GM12878 (cell line): ENCODE measurements at regions not wholly inside any gene's neighbourhood (a gene's known extent, or its start where the extent isn't known, plus 50 kb on each side); places are given as distances from the start of the nearest gene placed in this dataset.

ENCODE experiments used
- ATAC-seq: fragments of 200-7000 bp; cut with Tn5 transposase; 3 replicates; pipeline ENCODE4 v1.9.1; 2020; ENCODE audit warnings: mild to moderate bottlenecking, moderate library complexity
- BruUV-seq: library from RNA; stranded (reverse); fragments of 400-500 nt; replicated peaks from 2 replicates; lab custom pipeline; 2021; lab: Mats Ljungman, UMichigan
- CTCF ChIA-PET: fragments of 300-600 bp; sonication (Branson Sonifier 250); formaldehyde crosslinking; extraction: SDS; loops from one replicate; lab custom pipeline; 2021; ENCODE audit warnings: inconsistent platforms; lab: Yijun Ruan, JAX
- POLR2A ChIA-PET: fragments of 350-600 bp; formaldehyde crosslinking; extraction: SDS; loops from one replicate; lab custom pipeline; 2021; ENCODE audit warnings: inconsistent platforms; lab: Charles Lee
- RAD21 ChIA-PET: fragments of 300-600 bp; sonication (Branson Sonifier 250); formaldehyde crosslinking; loops from one replicate; lab custom pipeline; 2023; ENCODE audit warnings: antibody characterized with exemption; ENCODE audit not compliant: unreplicated experiment; lab: Charles Lee
- SMC1A ChIA-PET: fragments of 300-600 bp; sonication (Branson Sonifier 250); formaldehyde crosslinking; loops from one replicate; lab custom pipeline; 2023; ENCODE audit not compliant: unreplicated experiment, uncharacterized antibody; lab: Charles Lee
- DNase-seq: peaks from one replicate; pipeline ENCODE4 v3.0.0-alpha.2; 2011; ENCODE audit warnings: low read depth, low spot score
- FAIRE-seq: peaks from 3 replicates; lab custom pipeline; 2011; peaks lifted over from hg19 to GRCh38; lab: Jason Lieb, UNC
- H2AFZ ChIP-seq: 2 replicates; pipeline ENCODE4 v1.6.0; 2011; ENCODE audit warnings: low read depth, low read length, control low read depth; ENCODE audit not compliant: control insufficient read depth
- H3K27ac ChIP-seq: 2 replicates; pipeline ENCODE4 v1.5.1; 2011; ENCODE audit warnings: control low read depth; ENCODE audit not compliant: control insufficient read depth, insufficient read depth
- H3K27me3 ChIP-seq, 2 experiments: replicated peaks in 1 of 2; 2 replicates each; pipeline versions ENCODE4 v1.6.0 to v1.6.1; 2011; ENCODE audit warnings: low read length in 1 of 2; ENCODE audit not compliant: control insufficient read depth in 2 of 2, insufficient read depth in 2 of 2
- H3K36me3 ChIP-seq, 2 experiments: 2 replicates each; pipeline ENCODE4 v1.5.1; 2011; ENCODE audit warnings: low read length in 1 of 2; ENCODE audit not compliant: control insufficient read depth in 2 of 2, insufficient read depth in 2 of 2
- H3K4me1 ChIP-seq: 2 replicates; pipeline ENCODE4 v1.6.1; 2011; ENCODE audit warnings: mild to moderate bottlenecking, low read length, moderate library complexity, mixed read lengths; ENCODE audit not compliant: control insufficient read depth, insufficient read depth
- H3K4me2 ChIP-seq: 2 replicates; pipeline ENCODE4 v1.6.0; 2011; ENCODE audit warnings: control low read depth; ENCODE audit not compliant: control insufficient read depth, insufficient read depth
- H3K4me3 ChIP-seq: fragments of 200-600 bp; sonication (generic); 2 replicates; pipeline ENCODE4 v1.5.1; 2016
- H3K79me2 ChIP-seq: 2 replicates; pipeline ENCODE4 v1.6.0; 2011; ENCODE audit warnings: low read length; ENCODE audit not compliant: control insufficient read depth, insufficient read depth
- H3K9ac ChIP-seq: 2 replicates; pipeline ENCODE4 v1.8.0; 2011; ENCODE audit warnings: low read length, control low read depth, mixed read lengths; ENCODE audit not compliant: control insufficient read depth, insufficient read depth
- H3K9me3 ChIP-seq: replicated peaks from 3 replicates; pipeline ENCODE4 v1.5.1; 2011; ENCODE audit warnings: mild to moderate bottlenecking, low read length; ENCODE audit not compliant: control insufficient read depth, insufficient read depth
- H4K20me1 ChIP-seq: 2 replicates; pipeline ENCODE4 v1.6.0; 2011; ENCODE audit not compliant: control insufficient read depth, insufficient read depth
- BACH1 ChIP-seq: fragments of 450-650 bp; IDR thresholded peaks from 2 replicates; pipeline ENCODE4 v1.6.1; 2017; ENCODE audit warnings: mild to moderate bottlenecking, borderline replicate concordance
- EGR1 ChIP-seq, 2 experiments: IDR thresholded peaks; 1 replicate in 1 of 2; 2 replicates in 1 of 2; pipeline ENCODE4 v1.6.1; 2011 to 2012; ENCODE audit warnings: low read depth in 2 of 2, low read length in 2 of 2, borderline replicate concordance in 1 of 2, mild to moderate bottlenecking in 1 of 2, moderate library complexity in 1 of 2
- NBN ChIP-seq: fragments of 450-650 bp; IDR thresholded peaks from 2 replicates; pipeline ENCODE4 v1.6.1; 2016
- NFXL1 ChIP-seq: fragments of 450-650 bp; IDR thresholded peaks from 2 replicates; pipeline ENCODE4 v1.6.1; 2017; ENCODE audit warnings: antibody characterized with exemption, mild to moderate bottlenecking, borderline replicate concordance
- PKNOX1 ChIP-seq: fragments of 450-650 bp; IDR thresholded peaks from 2 replicates; pipeline ENCODE4 v1.6.1; 2016; ENCODE audit warnings: mild to moderate bottlenecking
- RCOR1 ChIP-seq: conservative IDR thresholded peaks from 2 replicates; pipeline ENCODE4 v1.6.1; 2012; ENCODE audit warnings: low read depth, low read length, improper control_type of control experiment
- RELA ChIP-seq: fragments of 450-650 bp; IDR thresholded peaks from 2 replicates; pipeline ENCODE4 v1.8.0; 2014; ENCODE audit warnings: borderline replicate concordance; ENCODE audit not compliant: partially characterized antibody
- SMAD5 ChIP-seq: IDR thresholded peaks from 2 replicates; pipeline ENCODE4 v1.6.1; 2016; ENCODE audit warnings: antibody characterized with exemption, low read depth
- SREBF2 ChIP-seq: IDR thresholded peaks from 2 replicates; pipeline ENCODE4 v1.6.1; 2012; ENCODE audit warnings: mild to moderate bottlenecking, low read length
- STAT1 ChIP-seq: fragments of 450-650 bp; conservative IDR thresholded peaks from 2 replicates; pipeline ENCODE4 v1.6.1; 2014; ENCODE audit warnings: antibody characterized with exemption, mild to moderate bottlenecking
- TARDBP ChIP-seq: IDR thresholded peaks from 2 replicates; pipeline ENCODE4 v1.6.1; 2016; ENCODE audit warnings: borderline replicate concordance
- WGBS: methylation state at CpG from one replicate; pipeline ENCODE4 v1.1.6; 2016; ENCODE audit warnings: low lambda C conversion rate; ENCODE audit not compliant: insufficient replicate concordance, insufficient coverage; ENCODE audit errors: missing lambda C conversion rate; 5-methylcytosine and 5-hydroxymethylcytosine counted together
- in situ Hi-C: fragments of 300-500 bp; cut with MboI; formaldehyde crosslinking; loops from 9 replicates; pipeline ENCODE4 v1.14.3; 2018; ENCODE audit warnings: mixed read lengths
- intact Hi-C: fragments of 100-400 bp; cut with micrococcal nuclease; formaldehyde crosslinking; loops from one replicate; pipeline ENCODE4 v1.14.2; 2022; ENCODE audit not compliant: unreplicated experiment
- TF ChIP-seq, protein P1 (sequence below): fragments of 450-650 bp; conservative IDR thresholded peaks from 2 replicates; pipeline ENCODE4 v1.6.1; 2017; ENCODE audit warnings: mild to moderate bottlenecking, moderate library complexity
- TF ChIP-seq, protein P2 (sequence below): fragments of 450-650 bp; IDR thresholded peaks from 2 replicates; pipeline ENCODE4 v1.6.1; 2017; ENCODE audit warnings: mild to moderate bottlenecking, moderate library complexity

GRCh38 chr20:21874921-21875320, 169.5 kb downstream of the PAX1 start:
- no peak for FAIRE-seq
- TF ChIP-seq EGR1 (IDR thresholded peaks at IDR 0.05; ENCODE audit: borderline replicate concordance in 1 of 2, low read depth in 2 of 2, low read length in 2 of 2) (no peak), RCOR1 (no peak), RELA (no peak)
- TF ChIP-seq, all 136 proteins: peak for 0
- ChIA-PET SMC1A (no interaction called here), CTCF (no interaction called here), POLR2A (no interaction called here), RAD21 (no interaction called here)
- H4K20me1 ChIP-seq = no peaks in the 10 kb centered on the region
- no peak overlapping the region for H3K4me2 ChIP-seq
- H3K27ac ChIP-seq = no peak overlapping the region
- in situ Hi-C loops = no loop called here
- no peak overlapping the region for H3K9ac ChIP-seq
- H3K79me2 ChIP-seq = no peaks in the 10 kb centered on the region
- no peaks in the 10 kb centered on the region for H3K4me1 ChIP-seq
- intact Hi-C loops = no loop called here
- no peak for ATAC-seq
- H3K27me3 ChIP-seq = no peaks in the 10 kb centered on the region
- DNase-seq = no peak
- H3K9me3 ChIP-seq = no peaks in the 10 kb centered on the region
- H3K36me3 ChIP-seq = no peaks in the 10 kb centered on the region
- H2AFZ ChIP-seq = no peak overlapping the region
- H3K4me3 ChIP-seq = no peak overlapping the region
- BruUV-seq = no TSS peak

DNA sequence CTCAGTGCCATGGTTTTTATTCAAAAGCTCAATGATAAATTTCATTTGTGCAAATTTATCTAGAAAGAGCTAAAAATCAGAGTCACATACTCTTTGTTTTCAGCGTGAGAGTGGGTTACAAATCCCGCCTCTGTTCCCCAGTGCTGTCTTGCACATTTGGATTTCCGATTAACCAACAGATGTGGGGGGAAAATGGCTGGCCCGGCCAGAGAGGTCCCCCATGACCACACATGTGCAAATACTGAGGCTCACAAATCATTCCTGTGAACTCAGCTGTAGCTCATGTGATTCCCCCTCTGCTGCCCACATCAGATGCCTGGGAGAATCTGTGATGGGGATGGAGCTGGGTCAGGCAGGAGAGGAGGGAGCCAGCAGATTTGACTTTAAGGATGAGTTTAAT, 168.7 kb downstream of the PAX1 start:
- Histone ChIP-seq H3K9me3 (no peaks in the 10 kb centered on the region), H3K4me2 (no peak overlapping the region), H3K36me3 (no peaks in the 10 kb centered on the region), H3K9ac (no peak overlapping the region), H3K4me3 (no peak overlapping the region), H4K20me1 (no peaks in the 10 kb centered on the region), H3K27me3 (no peaks in the 10 kb centered on the region), H3K4me1 (no peaks in the 10 kb centered on the region), H2AFZ (no peak overlapping the region), H3K27ac (no peak overlapping the region), H3K79me2 (no peaks in the 10 kb centered on the region)
- ChIA-PET POLR2A (no interaction called here), SMC1A (no interaction called here), RAD21 (no interaction called here), CTCF (no interaction called here)
- FAIRE-seq = no peak
- ATAC-seq = no peak
- in situ Hi-C loops (no loop called here), intact Hi-C loops (no loop called here)
- WGBS = 8% methylated on average over 4 of the region's 4 CpGs
- no peak for DNase-seq
- no TSS peak for BruUV-seq
- TF ChIP-seq PKNOX1 (no peak), NBN (no peak), SMAD5 (no peak), SREBF2 (no peak), STAT1 (no peak), TARDBP (no peak), BACH1 (no peak), NFXL1 (no peak)
- TF ChIP-seq, protein P1, sequence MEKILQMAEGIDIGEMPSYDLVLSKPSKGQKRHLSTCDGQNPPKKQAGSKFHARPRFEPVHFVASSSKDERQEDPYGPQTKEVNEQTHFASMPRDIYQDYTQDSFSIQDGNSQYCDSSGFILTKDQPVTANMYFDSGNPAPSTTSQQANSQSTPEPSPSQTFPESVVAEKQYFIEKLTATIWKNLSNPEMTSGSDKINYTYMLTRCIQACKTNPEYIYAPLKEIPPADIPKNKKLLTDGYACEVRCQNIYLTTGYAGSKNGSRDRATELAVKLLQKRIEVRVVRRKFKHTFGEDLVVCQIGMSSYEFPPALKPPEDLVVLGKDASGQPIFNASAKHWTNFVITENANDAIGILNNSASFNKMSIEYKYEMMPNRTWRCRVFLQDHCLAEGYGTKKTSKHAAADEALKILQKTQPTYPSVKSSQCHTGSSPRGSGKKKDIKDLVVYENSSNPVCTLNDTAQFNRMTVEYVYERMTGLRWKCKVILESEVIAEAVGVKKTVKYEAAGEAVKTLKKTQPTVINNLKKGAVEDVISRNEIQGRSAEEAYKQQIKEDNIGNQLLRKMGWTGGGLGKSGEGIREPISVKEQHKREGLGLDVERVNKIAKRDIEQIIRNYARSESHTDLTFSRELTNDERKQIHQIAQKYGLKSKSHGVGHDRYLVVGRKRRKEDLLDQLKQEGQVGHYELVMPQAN = no peak
- TF ChIP-seq, protein P2, sequence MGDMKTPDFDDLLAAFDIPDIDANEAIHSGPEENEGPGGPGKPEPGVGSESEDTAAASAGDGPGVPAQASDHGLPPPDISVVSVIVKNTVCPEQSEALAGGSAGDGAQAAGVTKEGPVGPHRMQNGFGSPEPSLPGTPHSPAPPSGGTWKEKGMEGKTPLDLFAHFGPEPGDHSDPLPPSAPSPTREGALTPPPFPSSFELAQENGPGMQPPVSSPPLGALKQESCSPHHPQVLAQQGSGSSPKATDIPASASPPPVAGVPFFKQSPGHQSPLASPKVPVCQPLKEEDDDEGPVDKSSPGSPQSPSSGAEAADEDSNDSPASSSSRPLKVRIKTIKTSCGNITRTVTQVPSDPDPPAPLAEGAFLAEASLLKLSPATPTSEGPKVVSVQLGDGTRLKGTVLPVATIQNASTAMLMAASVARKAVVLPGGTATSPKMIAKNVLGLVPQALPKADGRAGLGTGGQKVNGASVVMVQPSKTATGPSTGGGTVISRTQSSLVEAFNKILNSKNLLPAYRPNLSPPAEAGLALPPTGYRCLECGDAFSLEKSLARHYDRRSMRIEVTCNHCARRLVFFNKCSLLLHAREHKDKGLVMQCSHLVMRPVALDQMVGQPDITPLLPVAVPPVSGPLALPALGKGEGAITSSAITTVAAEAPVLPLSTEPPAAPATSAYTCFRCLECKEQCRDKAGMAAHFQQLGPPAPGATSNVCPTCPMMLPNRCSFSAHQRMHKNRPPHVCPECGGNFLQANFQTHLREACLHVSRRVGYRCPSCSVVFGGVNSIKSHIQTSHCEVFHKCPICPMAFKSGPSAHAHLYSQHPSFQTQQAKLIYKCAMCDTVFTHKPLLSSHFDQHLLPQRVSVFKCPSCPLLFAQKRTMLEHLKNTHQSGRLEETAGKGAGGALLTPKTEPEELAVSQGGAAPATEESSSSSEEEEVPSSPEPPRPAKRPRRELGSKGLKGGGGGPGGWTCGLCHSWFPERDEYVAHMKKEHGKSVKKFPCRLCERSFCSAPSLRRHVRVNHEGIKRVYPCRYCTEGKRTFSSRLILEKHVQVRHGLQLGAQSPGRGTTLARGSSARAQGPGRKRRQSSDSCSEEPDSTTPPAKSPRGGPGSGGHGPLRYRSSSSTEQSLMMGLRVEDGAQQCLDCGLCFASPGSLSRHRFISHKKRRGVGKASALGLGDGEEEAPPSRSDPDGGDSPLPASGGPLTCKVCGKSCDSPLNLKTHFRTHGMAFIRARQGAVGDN = no peak
